HG03159 (cell line): ENCODE measurements at regions not wholly inside any gene's neighbourhood (a gene's known extent, or its start where the extent isn't known, plus 50 kb on each side); places are given as distances from the start of the nearest gene placed in this dataset.

Source experiments
- ATAC-seq: cut with Tn5 transposase; IDR thresholded peaks from one replicate; pipeline ENCODE4 v1.9.1; 2021; ENCODE audit warnings: mild to moderate bottlenecking, moderate library complexity; ENCODE audit not compliant: unreplicated experiment

DNA sequence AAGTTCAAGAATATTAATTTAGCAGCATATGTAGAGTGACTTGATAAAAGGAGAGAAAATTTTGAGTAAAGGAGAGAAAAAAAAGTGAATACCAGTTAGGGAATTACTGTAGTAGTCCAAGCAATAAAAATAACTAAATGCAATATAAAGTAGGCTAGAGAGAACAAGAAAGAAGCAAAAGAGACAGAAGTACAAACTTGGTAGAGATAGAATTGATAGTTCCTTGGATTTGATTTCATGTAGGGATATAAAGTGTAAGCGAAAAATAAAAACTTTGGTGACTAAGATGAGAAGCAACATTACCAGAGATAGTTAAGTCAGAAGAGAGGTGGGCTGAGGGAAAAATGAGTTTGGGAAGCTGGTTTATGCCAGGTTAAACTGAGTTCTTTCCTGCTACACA, 252.4 kb downstream of the SEC23A start:
- ATAC-seq = no peak

DNA sequence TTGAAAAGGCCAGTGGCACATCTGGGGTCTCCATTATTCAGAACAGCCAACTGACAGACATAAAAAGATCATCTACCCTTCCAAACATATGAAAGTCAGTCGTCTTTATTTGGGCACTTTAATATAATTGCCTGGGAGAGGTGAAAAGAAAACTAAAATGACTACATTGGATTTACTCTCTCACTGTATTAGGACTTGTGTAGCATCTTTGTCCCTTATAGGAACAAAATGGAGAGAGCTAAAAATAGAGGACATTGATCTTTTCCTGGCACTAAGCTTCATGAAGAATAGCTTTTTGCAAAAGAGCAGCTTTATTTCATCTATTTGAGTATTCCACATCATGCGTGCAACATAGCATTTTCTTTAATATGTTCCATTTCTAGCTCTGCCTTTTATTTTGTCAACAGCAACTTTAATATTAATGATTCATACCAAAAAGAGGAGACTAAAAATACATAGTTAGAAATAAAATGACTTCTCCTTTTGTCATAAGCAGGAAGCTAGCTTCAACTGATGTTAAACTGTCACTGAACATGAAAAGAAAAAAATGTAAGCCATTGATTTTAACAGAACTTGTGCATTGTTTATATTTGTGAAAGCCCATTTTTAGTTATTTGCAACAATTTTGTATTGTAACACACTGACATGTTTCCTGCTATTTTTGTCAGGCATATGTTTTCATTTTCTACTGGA, 254.6 kb downstream of the SEC23A start:
- ATAC-seq = no peak

DNA sequence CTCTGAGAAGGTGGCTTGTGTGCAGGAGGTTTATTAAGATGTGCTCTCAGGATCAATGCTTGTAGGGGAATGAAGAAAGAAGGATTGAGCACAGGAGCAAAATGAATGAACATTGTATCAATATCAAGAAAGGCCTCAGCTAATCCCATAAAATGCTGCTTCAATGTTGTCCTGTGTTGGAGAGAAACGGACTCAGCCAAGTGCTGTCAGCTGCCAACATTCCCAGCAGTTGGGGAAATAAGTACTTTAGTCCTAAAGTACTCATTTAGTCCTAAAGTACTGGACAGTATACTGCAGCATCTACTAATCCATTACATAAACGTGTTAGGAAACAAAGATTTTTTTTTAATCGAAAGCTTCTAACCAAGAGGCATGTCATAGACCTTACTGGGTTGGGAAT, 255.9 kb downstream of the SEC23A start:
- no peak for ATAC-seq

DNA sequence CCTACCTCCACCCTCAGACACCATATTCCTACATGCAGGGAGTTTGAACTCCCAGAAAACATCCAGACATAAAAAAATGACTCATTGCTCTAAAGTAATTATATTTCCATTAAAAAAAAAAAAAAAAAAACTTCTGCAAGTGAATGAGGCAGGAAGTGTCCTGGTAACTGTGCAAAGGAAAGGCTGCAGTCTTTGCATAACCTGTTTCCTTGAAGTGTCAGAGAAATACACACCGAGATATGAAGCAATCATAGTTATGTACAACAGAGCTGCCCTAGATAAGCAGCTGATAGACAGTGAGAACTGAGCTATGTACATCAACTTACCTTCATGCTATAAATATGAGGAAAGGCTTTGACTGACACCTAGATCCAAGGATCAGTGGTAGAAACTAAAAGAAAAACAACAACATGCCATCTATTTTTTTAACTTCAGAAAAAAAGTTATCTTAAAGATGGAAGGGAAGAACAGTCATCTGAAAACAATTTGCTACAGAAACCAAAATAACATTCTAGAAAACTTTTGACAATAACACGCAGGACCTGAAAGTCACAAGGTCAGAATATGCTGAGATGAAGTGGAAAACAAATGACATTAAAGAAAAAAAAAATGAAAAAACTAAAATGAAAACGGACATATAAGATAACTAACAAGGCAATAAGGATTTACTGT, 263.2 kb downstream of the SEC23A start:
- ATAC-seq = no peak

DNA sequence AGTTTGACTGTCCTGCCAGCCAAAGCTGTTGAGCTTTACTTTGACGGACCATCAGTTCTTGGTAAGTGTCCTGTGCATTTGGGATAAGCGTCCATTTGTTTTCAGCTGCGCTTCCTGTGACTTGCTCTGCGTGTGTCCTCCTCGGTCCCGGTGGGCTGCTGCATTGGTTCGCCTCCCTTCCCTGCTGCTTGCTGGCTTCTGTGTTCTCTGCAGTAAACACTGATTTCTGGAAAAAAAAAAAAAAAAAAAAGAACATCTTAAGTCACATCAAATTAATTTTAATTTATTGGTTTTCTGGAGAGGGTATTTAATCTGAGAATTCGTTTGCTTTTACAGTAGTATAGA, 264.1 kb downstream of the SEC23A start:
- ATAC-seq = no peak

DNA sequence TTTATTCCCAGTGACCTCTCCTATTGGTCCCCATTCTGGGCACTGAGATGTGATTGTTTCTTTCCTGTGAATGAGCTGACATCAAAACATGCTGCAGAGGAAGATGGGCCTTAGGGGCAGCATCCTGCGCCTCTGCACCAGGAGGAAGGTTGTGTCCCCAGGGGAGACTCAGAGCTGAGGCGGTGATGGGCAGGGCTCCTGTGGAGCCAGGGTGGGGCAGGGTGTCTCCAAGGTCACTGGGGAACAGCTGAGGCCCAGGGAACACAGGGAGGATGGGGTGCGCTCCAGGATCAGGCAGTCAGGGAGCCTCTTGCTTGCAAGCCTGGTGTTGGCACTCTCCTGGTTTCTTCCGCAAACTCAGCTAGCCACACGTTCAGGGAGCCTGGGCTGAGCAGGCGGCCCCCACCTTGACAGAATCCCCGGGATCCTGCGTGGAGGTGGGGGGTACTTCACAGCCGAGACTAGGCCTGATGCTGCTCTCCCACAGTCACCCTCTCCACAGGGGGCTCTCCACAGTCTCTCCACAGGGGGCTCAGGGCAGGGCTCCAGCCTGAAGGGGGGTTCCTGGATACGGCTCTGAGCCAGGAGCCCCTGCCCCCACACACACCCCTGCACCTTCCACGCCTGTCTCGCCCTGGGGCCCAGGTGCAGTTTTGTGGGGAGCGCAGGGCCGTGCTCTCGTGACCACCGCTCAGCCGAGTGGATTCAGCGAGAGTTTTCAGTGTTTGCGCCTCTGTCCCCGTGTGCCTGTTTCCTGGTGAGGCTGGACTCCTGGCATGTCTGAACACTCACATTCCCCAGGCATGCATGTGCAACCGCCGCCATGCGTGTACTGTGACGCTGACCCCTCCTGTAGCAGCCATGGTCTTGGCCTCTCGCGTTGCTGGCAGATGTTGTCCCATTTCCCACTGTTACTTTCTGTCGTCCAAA, 264.7 kb downstream of the SEC23A start:
- no peak for ATAC-seq

DNA sequence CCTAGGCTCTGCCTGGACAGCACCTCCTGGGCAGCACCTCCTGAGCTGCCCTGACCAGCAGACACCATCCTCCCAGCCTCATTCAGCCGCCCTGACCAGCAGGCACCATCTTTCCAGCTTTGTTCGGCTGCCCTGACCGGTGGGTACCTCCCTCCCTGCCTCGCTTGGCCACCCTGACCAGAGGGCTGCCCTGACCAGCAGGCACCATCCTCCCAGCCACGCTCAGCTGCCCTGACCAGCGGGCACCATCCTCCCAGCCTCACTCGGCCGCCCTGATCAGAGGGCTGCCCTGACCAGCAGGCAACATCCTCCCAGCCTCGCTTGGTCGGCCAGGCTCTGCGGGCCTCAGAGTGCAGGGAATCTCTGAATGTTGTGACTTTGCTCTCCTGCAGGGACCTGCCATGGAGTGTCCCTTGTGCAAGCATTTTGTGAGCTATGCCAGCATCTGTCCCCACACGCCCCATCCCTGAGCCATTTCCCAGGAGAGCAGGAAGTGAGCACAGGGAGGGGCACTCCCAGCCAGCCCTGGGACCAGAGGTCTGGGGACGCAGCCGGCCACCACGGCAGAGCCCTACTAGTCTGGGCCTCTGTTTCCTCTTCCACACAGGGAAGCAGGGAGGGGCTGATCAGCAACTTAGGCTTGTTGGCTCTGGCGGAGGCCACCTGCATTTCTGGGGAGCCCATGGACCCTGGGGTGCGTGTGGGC, 265.5 kb downstream of the SEC23A start:
- ATAC-seq = no peak

DNA sequence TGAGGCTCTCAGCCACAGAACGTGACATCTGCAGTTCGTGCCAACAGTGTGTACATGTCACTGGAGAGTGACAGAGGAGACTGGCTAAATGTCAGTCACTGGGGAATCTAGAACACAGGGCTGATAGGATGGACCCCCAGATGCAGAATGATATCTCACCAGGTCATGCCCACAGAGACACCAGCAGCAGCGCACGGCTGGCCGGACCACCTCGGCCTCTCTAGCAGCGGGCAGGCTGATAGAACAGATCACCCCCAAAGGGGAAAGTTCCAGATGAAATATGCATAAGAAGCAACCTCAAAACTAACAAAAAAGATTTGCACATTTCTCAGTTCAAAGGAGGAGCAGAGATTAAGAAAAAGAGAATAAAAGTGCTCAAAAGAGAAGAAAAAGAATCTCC, 266.5 kb downstream of the SEC23A start:
- no peak for ATAC-seq

DNA sequence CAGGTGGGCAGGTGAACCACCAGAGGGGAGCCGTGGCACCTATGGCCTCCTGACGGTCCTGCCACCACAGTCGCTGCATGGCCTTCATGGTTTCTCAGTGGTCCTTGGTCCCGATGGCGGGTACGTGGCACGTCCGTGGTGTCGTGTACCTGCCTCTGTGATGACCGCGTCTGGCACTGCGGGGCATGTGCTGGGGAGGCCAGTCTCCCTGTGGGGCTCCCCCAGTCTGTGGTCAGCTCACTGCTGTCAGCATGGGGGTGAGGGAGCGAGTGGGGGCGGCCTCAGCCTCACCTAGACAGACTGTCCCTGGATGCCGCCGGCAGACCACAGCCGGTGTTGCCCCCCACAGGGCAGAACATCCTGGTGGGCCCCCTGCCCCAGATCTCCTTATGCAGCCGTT, 267.2 kb downstream of the SEC23A start:
- no peak for ATAC-seq

DNA sequence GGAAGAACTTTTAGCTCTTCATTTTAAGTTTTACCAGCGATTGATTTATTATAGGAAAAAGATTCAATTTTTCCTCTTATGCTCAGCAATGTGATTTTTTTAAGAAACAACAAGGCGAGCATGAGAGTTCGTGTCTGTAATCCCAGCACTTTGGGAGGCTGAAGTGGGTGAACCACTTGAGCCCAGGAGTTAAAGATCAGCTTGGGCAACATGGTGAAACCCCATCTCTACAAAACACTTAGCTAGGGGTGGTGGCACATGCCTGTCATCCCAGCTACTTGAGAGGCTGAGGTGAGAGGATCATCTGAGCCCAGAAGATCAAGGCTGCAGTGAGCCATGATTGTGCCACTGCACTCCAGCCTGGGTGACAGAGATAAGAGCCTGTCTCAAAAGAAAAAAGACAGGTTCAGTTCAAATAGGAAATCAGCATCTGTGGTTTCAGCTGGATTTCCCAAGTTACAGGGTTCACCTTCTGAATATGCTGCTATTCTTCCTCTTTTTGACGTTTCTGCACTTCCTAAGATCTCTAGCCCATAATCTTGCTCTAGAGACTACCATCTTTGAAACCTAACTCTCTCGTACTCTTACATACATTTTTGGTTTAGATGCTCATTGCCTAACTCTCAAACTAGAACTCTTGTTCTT, 274.7 kb downstream of the SEC23A start:
- ATAC-seq = no peak

DNA sequence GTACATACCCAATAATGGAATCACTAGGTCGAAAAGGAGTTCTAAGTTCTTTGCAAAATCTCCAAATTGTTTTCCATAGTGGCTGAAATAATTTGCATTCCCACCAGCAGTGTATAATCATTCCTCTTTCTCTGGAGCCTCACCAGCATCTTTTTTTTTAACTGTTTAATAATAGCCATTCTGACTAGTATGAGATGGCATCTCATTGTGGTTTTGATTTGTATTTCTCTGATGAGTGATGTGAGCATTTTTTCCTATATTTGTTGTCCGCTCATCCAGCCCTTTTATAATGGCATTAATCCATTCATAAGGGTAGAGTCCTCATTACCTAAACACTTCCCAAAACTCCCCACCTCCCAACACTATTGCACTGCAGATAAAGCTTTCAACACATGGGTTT, 278.3 kb downstream of the SEC23A start:
- ATAC-seq = no peak

DNA sequence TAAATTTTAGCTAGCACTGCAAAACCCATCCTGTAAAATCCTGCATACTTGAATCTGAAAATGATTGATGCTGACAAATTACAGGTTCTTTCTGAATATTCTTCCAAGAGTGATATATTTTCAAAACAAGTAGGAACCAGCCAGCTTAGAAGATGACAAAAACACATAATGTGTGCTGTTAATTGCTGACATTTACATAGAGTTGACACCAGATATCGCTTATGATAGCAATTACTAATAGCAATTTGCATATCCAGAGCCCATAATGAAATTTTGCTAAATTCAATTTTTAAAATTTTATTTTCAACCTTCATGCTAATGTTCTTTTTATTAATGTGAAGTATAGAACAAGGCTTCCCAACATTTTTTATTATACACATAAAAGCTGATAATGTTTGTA, 284.5 kb downstream of the SEC23A start:
- no peak for ATAC-seq

DNA sequence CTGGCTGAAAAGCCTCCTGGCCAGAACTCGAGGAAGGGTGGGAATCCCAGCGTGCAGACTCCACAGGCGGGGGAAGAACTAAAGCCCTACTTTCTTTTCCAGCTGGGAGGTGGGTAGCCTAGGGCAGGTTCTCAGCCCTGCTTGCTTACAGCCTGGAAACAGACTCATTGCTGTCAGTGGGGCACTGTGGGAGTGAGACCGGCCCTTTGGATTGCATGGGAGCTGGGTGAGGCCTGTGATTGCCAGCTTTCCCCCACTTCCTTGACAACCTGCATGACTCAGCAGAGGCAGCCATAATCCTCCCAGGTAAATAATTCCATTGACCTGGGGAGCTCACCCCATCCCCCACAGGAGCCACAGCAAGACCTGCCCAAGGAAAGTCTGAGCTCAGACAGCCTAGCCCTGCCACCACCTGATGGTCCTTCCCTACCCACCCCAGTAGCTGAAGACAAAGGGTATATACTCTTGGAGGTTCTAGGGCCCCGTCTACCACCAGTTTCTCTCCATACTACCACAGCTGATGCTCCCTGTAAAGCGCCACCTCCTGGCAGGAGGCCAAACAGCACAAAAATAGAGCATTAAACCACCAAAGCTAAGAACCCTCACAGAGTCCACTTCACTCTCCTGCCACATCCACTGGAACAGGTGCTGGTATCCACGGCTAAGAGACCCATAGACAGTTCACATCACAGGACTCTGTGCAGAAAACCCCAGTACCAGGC, 294.1 kb downstream of the SEC23A start:
- no peak for ATAC-seq

DNA sequence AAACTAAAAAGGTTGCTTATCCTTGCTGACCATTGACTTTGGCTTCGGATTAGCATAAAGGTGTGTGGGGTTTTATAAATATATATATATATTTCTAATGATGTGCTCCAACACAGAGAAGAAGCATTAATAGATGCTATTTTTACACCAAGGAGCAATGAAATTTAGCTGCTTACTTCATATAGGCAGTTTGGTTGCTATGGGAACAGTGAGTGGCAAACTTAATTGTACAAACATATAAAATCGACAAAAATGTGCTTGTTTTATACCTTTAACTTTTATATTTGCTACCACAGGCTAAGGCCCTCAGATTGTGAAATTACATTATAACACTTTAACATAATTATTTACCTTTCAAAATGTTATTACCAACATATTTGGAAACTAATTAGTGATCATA, 303.4 kb downstream of the SEC23A start:
- ATAC-seq = no peak

DNA sequence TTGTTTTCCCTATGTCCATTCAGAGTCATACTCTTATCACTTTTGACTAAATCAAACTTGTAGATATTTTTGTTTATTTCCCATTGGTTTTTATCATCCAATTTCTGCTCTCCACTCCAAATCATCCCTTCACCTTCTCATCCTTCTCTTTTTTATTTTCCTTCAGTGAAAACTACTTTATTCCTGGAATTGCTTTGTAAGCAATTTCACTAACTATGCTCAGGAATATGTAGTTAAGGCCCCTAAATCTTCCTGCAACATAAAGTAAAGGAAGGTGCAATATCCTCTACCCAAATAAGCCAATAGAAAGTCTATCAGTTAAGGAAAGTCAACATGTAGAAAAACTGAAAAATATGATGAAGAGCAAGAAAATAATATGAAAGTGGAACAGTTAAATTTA, 308.4 kb downstream of the SEC23A start:
- no peak for ATAC-seq

DNA sequence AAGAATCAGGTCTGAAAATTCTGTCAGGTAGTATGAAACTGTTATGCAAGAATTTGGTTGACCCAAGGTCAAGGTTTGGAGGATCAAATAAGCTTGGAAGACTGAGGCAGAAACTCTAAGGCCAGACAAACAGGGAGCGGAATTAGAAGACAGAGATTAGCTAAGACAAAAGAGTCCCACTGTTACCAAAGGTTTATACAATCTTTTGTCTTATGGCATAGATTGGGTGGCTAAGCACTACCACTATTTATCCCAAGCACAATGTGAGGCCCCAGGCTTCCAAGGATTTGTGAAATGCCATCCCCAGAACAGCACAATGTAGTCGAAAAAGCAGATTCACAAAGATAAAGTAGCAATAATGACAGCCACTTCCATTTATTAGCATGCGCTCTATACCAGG, 311.2 kb downstream of the SEC23A start:
- no peak for ATAC-seq

DNA sequence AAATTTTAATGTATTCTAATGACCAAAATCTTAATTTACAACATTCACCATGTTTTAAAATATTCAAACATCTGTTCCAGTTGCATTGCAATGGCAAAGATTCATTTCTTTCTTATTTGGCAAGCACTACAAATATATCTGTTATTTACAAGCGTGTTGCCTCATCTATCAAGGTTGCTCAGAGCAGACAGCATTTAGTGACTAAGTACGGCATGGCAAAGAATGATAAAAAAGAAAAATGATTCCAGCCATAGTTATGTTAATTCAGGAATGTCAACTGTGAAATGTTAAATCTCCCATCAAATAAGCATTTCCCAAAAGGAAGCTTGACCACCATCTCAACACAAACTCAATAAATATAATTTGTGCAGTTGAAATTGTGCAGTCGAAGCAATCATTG, 312.1 kb downstream of the SEC23A start:
- ATAC-seq = no peak

DNA sequence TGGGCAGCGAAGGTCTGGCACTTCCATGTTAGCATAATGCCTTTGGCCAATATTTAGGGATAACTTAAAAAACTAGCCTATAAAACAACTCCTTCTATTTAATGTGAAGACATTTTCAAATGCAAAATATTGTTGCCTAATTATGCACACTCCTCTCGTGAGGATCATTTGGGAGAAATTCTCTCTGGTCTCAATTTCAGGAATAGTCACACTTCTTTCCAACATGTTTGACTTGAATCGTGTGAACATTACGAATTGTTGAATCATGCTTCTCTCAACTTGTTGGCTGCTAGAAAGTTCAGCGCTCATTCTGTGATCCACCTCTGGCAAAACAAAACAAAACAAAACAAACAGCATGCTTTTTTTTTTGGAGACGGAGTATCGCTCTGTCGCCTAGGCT, 313.2 kb downstream of the SEC23A start:
- ATAC-seq = no peak

DNA sequence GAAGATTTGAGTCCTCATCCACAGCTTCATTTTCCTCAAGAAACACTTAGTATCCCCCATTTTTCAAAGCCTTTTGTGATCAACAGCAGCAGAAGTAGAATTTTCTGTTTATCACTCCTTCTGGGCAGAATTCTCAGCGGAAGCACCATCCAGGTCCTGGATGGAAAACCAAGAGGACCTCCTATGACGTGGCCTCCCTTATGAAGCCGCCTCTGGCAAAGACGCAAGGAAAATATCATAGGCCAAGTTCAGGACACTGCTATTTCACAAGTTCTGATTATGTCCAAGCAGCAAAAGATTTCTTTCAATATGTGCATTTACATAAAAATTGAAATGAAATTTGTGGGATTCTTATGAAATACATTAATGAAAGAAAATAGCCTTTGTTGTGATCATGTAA, 315.0 kb downstream of the SEC23A start:
- no peak for ATAC-seq

DNA sequence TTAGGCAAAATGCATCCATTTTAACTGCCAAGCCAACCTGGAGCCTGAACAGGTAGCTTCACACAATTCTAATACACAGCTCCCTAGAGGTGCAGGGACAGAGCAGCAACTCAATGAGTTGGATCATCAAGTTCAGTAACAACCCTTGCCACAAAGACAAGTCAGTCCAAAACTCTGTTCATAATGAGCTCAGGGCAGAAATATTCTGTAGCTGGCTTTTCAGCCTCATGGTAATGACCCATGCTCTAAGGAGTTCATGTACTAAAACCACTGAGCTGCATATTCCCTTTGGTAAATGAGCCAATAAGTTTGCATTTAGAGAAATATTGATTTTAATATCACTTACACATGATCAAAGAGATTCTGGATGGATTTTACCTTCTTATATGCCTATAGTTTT, 316.1 kb downstream of the SEC23A start:
- ATAC-seq = no peak
